T-helper 1 cell treated with Interleukin-12 subunit alpha and Interleukin-12 subunit beta and Interleukin-4 antibody, amounts not matched to agents 30 ng/mL and 1 ng/mL, for 36 hours (primary cell): ENCODE measurements at regions not wholly inside any gene's neighbourhood (a gene's known extent, or its start where the extent isn't known, plus 50 kb on each side); places are given as distances from the start of the nearest gene placed in this dataset.
"Not testable (repeated sequence)": the region's sequence is repeated elsewhere in the genome, so short reads cannot be mapped to it uniquely, and the experiment has no call there.

ENCODE experiments used
- intact Hi-C: fragments of 100-400 bp; cut with micrococcal nuclease; formaldehyde crosslinking; loops from one replicate; pipeline ENCODE4 v1.15.1; 2024

- intact Hi-C loops: not testable (repeated sequence)
Observed at GRCh38 chr4:30869387-30869786, 149.2 kb downstream of the PCDH7 start.

- intact Hi-C loops: no loop called here
Observed at GRCh38 chr4:30870513-30870912, 150.3 kb downstream of the PCDH7 start.

GRCh38 chr4:30875658-30876269, 155.6 kb downstream of the PCDH7 start:
- intact Hi-C loops: no loop called here

- intact Hi-C loops: no loop called here
Observed at GRCh38 chr4:30879855-30880598, 159.9 kb downstream of the PCDH7 start.

- intact Hi-C loops: no loop called here
Observed at GRCh38 chr4:30881985-30882384, 161.8 kb downstream of the PCDH7 start.

- intact Hi-C loops: no loop called here
Observed at GRCh38 chr4:30882443-30882842, 162.3 kb downstream of the PCDH7 start.

GRCh38 chr4:30882995-30883675, 163.0 kb downstream of the PCDH7 start:
- intact Hi-C loops: no loop called here

- intact Hi-C loops: no loop called here
Observed at GRCh38 chr4:30901461-30902451, 181.6 kb downstream of the PCDH7 start.

GRCh38 chr4:30903502-30904214, 183.5 kb downstream of the PCDH7 start:
- intact Hi-C loops: no loop called here

- intact Hi-C loops: no loop called here
Observed at GRCh38 chr4:30904215-30904555, 184.0 kb downstream of the PCDH7 start.

- intact Hi-C loops: no loop called here
Observed at GRCh38 chr4:30904588-30904987, 184.4 kb downstream of the PCDH7 start.

- intact Hi-C loops: no loop called here
Observed at GRCh38 chr4:30912098-30912714, 192.0 kb downstream of the PCDH7 start.

- intact Hi-C loops: no loop called here
Observed at GRCh38 chr4:30916337-30917274, 196.4 kb downstream of the PCDH7 start.

GRCh38 chr4:30917946-30918345, 197.8 kb downstream of the PCDH7 start:
- intact Hi-C loops: no loop called here

- intact Hi-C loops: no loop called here
Observed at GRCh38 chr4:30919458-30919857, 199.3 kb downstream of the PCDH7 start.

GRCh38 chr4:30920043-30920442, 199.9 kb downstream of the PCDH7 start:
- intact Hi-C loops: no loop called here

GRCh38 chr4:30922625-30923024, 202.5 kb downstream of the PCDH7 start:
- intact Hi-C loops: no loop called here

GRCh38 chr4:30924495-30924894, 204.3 kb downstream of the PCDH7 start:
- intact Hi-C loops: no loop called here

GRCh38 chr4:30929649-30930048, 209.5 kb downstream of the PCDH7 start:
- intact Hi-C loops: no loop called here
